Activated CD8-positive, alpha-beta memory T cell treated with anti-CD3 and anti-CD28 coated beads for 4 hours (primary cell): ENCODE measurements at regions not wholly inside any gene's neighbourhood (a gene's known extent, or its start where the extent isn't known, plus 50 kb on each side); places are given as distances from the start of the nearest gene placed in this dataset.
"Not testable (repeated sequence)": the region's sequence is repeated elsewhere in the genome, so short reads cannot be mapped to it uniquely, and the experiment has no call there.

Experiments
- DNase-seq, 2 donors: peaks; one replicate each; pipeline ENCODE4 v3.0.0-alpha.2; 2020; ENCODE audit warnings: low read depth in 2 of 2

DNA sequence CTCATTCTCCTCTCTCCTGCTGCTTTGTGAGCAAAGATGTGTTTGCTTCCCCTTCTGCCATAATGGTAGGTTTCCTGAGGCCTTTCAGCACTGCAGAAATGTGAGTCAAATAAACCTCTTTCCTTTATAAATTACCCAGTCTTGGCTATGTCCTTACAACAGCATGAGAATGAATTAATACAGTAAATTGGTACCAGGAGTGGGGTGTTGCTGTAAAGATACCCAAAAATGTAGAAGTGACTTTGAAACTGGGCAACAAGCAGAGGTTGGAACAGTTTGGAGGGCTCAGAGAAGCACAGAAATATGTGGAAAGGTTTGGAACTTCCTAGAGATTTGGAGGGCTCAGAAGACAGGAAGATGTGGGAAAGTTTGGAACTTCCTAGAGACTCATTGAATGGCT is 388.7 kb upstream of the GHITM start:
- DNase-seq = no peak

DNA sequence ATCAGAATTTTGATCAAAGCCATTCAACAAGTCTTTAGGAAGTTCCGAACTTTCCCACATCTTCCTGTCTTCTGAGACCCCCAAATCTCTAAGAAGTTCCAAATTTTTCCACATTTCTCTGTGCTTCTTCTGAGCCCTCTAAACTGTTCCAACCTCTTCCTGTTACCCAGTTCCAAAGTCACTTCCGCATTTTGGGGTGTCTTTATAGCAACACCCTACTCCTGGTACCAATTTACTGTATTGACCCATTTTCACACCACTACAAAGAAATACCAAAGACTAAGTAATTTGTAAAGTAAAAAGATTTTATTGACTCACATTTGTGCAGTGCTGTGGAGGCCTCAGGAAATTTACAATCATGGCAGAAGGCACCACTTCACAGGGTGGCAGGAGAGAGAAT is 385.8 kb upstream of the GHITM start:
- DNase-seq = no peak

DNA sequence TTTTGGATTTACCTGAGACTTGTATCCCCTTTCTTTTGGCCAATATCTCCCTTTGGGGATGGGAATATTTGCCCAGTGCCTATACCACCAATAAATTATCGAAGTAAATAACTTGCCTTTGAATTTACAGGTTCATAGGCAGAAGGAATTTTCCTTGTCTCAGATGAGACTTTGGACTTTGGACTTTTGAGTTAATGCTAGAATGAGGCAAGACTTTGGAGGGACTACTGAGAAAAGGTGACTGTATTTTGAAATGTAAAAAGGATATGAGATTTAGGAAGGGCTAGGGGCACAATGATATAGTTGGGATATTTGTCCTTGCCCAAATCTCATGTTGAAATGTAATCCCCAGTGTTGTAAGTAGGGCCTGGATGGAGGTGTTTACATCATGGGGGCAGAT is 384.5 kb upstream of the GHITM start:
- no peak for DNase-seq

DNA sequence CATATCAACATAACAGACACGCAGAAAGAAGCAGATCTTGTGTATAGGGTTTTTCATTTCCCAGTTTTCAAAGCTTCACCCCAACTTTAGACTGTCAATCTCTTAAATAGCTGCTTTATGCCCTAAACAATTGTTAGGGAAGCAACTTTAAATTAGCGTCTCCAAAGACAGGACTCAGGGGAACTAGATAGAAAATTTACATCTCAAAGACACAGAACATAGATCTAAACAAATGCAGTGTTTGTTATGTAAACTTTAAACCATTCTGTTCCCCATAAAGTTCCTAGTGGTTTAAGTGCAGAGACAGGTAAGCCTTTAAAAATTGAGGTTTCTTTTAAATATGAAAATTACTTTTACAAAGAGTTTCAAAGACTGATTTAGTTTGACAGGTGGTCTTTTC is 379.2 kb upstream of the GHITM start:
- DNase-seq = no peak

DNA sequence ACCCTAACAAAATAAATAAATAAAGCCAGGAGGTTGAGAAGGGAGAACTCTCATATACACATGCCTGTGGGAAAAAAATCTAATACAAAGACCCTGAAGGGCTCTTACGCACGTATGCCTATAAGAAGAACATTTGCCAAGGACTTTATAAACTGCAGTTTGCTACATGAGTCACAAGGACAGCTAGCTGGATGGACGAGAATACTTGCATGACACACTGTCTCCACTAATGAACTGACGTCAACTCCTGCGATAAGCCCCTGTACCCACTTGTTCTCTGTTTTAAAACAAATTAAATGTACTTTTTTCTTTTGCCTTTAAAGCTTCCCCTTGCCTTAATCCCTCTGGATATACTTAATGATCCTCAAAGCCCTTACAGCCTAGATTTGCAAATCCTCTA is 374.6 kb upstream of the GHITM start:
- no peak for DNase-seq

DNA sequence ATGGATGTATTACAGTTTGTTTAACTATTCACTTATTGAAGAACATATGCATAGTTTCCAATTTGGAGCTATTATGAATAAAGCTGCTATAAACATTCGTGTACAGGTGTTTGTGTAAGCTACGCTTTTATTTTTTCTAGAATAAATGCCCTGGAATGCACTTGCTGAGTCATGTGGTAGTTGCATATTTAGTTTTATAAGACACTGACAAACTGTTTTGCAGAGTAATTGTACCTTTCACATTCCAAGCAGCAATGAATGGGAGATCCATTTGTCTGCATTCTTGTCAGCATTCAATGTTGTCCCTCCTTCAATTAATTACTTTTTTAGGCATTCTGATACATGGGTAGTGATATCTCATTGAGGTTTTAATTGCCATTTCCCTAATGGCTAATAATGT is 373.6 kb upstream of the GHITM start:
- no peak for DNase-seq

DNA sequence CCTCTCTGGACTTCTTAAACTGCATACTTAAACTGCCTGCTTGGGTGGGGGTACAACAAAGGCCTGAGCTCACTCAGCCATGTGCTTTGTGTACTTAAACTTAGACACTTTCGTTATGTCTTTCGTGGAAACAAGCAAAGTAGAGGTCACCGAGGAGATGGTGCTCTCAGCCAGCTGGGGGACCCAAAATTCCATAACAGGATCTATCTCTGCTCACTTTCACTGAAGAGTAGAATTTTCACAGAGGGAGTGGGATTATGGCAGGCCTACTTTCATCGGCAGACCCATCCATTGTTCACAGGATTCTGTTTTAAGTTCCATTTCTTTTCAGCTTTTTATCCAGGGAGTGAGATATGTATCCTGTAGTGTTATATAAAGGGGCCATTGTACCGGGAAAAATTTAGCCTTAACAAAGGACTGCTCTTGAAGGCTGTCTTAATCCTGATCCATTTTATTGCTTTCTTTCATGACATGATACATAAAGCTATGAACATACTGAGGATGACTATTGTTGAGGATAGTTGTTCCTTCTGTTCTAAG is 370.0 kb upstream of the GHITM start:
- DNase-seq = no peak

DNA sequence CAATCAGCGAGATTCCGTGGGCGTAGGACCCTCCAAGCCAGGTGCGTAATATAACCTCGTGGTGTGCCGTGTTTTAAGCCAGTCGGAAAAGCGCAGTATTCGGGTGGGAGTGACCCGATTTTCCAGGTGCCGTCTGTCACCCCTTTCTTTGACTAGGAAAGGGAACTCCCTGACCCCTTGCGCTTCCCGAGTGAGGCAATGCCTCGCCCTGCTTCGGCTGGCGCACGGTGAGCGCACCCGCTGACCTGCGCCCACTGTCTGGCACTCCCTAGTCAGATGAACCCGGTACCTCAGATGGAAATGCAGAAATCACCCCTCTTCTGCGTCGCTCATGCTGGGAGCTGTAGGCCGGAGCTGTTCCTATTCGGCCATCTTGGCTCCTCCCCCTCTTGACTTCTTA is 352.6 kb upstream of the GHITM start:
- not testable (repeated sequence) for DNase-seq

DNA sequence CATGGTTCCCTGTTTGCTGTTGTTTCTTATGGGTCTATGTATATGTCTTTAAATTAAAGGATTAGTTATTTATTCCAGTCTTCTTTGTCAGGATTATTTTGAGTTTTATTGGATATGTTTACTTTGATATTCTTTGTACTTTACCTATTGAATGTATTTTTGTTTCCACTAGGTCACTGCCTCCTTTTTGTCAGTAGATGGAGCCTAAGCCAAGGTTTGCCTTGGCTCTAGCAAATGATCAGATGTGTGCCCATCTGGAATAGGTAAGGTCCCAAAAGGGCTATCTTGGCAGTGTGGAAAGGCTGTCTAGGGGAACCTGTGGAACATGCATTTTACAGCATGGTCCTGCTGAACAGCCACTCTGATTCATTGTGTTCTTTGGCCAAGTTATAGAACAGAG is 337.3 kb upstream of the GHITM start:
- DNase-seq = no peak

DNA sequence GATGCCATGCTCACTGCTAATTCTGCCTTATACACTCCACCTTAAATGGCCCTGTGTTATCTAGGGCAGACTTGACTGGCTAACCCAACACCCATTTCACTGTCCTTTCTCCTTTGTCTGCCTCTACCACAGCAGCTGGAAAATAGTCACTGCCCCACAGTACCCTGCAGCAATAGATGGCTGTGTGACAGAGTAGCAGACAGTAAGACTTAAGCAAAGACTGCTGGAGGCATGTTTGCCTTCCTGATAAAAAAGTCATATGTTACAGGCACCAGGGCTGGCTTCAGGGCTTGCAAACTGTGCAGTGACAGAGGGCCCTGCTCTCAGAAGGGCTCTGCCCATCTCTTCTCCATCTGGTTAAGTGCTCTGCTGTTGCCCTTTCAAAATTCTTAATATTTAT is 332.6 kb upstream of the GHITM start:
- no peak for DNase-seq

DNA sequence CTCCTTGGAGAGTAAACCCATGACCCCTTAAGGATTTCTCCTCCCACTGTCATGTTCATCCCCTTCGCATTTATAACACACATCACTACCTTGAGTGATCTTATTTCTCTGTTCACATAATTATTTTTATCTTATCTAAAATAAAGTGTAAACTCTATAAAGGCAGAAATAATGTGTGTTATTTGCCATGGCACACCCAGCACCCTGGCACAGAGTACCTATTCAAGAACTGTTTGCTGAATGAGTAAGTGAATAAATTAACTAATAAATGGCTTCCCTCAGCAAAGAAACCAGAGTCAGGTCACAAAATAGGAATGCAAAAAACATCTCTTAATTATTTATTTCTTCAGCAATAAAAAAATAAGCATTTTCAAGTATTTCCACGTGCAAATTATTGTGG is 330.3 kb upstream of the GHITM start:
- no peak for DNase-seq

DNA sequence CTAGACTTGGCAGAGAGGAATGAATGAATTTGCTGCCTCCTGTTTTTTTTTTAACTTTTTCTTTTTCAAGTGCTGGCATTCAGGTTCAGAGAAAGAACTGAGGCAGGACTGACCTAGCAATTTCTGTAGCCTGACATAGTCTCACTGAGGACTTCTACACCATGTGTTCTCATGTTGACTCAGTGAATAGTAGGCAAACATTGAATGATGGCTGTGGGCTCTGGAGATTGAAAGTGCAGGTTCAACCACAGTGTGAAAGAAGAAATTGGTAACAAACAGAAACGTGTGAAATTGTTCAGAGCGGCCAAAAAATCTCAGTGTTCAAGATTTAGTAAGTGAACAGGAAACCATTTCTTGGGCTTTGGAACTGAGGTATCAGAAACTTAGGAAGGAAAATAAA is 322.4 kb upstream of the GHITM start:
- no peak for DNase-seq

DNA sequence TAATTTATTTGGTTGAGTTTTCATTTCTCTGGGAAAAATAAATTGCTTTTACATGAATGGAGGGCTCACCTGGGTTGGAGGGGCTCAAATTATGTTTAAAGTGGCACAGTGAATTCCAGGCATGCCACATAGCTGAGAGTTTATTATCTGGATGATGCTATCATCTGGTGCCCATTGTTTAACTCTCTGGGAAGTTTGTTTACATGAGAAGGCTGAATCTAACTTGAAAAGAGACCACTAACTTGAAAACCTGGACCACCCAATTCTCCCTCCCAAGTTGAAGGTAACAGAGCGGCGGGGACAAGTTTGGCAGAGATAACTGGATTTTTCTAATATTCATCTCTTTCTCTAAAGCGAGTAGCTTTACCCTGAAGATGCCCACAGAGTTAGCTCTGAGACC is 321.5 kb upstream of the GHITM start:
- DNase-seq = no peak

DNA sequence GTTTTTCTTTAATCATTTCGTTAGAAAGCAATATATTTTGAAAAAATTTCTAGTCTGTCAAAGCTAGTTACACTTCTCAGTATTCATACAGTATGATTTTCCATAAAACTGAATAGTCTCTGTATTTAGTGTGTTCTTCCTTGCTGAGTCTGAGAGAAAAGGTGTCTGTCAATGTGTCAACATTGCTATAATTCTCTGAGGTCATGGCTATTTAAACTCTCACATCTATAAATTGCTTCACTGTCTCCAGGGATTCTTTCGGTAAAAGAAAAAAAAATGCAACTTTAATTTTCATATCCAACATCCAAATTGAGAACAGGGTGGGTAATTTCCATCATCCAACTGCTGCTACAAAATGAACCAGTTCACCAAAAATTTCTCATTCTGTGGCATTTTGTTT is 319.7 kb upstream of the GHITM start:
- no peak for DNase-seq

DNA sequence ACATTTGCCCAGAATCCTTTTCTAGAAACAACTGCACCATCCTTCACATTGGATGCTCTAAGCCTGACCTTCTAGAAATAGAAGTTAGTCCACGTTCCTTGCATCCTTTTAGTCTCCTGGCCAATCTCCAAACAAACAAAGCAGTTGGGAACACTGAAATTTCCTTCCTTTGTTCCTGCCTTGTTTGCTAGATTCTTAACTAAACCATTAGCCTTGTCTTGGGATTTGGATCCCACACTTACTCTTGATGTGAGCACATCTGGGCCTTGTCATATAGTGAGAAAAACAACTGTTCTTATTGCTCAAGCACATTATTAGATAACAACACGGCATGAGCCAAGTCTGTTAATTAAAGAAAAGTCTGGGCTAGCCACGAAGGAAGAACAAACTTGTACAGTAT is 319.3 kb upstream of the GHITM start:
- no peak for DNase-seq

DNA sequence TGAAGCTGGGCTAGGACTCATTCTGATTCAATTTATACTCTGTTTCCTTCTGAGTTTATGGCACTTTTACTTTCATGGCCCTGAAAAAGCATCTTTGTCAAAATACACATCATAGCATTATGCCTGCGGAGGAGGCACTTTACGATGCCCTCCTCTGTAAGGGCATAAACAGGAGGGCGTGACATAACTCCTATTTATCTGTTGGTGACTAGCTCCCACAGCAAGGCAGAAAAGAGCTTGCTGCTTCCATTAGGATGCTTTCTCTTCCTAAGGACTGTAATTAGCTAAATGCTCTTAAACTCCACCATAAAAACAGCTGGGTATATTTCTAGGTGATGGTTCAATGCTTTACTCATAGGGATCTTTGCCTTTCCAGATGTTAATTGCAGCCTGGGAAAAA is 315.2 kb upstream of the GHITM start:
- no peak for DNase-seq

DNA sequence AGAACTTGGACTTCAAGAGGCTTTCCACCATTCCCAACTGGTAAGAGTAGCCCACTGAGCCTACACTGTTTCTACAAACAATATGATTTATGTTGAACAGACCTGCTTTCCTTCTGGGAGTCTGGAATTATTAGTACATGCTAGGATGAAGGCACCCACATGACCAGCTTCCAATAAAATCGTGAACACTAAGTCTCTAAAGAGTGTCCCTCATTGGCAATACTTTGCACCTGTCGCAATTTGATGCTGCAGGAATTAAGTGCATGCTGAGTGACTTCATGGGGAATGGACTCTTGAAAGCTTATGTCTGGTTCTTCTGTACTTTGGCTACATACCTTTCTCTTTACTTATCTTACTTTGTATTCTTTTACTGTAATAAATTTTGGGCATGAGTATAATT is 305.2 kb upstream of the GHITM start:
- no peak for DNase-seq

DNA sequence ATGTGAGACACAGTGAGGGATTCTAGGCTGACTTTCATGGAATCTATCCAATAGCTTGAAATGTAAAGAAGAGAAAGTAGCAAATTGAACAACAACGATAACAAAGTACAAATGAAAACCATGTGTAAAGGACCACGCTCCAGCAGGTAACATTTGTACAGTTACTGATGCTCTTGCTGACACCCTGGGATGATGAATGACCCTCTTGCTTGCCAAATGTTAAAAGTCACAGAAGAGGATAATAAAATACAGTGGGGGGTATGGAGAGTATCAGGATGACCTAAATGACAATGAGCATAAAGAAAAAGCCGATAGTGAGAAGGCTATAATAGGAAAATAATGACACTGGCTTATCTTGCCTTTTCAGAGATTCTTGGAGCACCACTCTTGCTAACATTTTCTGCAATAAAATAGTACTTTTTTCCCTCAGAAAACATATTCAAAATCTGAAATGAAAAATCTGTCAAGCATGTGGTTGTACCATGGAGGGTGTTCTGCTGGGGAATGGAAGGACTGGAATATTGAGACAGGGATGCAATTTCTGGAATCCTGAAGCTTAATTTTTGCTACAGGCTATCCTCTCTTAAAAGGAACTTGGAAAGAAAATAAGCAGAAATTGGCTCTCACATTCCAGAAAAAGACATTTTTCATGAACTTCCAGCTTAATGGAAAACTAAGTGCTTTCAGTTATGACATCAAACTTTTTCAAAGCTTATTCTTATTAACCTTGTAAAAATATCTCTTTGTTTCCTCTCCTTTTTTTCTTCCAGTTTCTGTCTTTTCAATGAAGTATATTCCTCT is 303.2 kb upstream of the GHITM start:
- DNase-seq = no peak

DNA sequence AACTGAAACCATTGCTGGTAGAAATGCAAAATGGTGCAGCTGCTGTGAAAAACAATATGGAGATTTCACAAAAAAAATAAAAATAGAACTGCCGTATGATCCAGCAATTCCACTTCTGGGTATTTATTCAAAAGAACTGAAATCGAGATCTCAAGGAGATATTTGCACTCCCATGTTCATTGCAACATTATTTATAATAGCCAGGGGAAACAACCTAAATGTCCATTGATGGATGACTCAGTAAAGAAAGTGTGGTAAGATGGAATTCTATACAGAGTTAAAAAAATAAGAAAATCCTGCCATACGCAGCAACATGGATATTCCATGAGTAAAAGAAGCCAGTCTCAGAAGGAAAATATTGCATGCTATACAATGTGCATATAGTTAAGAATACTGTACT is 290.6 kb upstream of the GHITM start:
- no peak for DNase-seq

DNA sequence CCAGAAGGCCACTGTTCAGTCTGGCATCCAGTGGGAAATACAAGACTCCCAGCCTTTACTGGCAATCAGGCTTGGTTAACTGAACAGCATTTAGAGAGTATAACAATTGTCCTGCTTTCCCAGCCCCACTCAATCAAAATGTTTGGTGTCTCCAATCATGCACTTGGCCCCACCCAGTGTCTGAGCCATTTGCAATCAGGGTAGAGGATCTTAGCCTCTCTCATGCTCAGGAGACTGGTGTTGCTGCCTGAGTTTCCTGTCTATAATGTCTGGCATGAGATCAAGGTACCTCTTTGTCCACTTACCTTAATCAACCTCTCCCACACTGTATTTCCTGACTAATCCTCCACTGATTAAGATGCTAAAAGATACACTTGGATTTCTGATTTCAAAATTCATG is 290.2 kb upstream of the GHITM start:
- DNase-seq = no peak

DNA sequence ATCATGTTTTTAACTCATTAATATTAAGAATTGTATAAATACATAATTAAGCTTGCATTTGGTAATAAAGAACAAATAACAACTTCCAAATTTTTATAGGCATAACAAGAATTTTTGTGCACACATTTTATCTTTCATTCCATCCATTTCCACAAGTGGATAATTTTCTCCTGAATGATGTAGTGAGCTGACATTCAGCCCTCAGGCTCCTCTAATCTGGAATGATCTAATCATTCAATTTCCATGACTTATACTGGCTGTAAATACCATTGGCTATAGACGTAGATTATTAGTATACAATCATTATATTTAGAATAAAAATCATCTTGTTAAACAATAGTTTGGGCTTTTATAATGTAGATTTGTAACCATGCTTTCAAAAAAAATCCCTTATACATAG is 287.2 kb upstream of the GHITM start:
- no peak for DNase-seq

DNA sequence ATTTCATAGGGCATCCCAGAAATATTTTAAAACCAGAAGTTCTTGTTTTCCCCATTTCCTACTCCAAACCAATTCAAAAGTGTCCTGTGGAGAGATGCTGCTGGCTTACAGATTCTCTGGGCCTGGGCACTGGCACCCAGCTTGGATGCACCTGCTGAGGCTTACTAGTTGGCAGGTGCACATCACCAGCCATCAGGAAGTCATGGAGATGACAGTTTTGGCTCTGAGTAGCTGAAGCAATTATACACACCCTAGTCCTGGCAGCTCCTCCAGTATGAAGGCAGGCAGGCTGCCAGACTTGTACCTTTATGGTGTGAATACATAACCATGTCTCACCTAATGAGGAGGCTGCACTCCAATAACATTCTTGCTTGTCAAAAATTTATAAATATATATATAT is 276.6 kb upstream of the GHITM start:
- no peak for DNase-seq

DNA sequence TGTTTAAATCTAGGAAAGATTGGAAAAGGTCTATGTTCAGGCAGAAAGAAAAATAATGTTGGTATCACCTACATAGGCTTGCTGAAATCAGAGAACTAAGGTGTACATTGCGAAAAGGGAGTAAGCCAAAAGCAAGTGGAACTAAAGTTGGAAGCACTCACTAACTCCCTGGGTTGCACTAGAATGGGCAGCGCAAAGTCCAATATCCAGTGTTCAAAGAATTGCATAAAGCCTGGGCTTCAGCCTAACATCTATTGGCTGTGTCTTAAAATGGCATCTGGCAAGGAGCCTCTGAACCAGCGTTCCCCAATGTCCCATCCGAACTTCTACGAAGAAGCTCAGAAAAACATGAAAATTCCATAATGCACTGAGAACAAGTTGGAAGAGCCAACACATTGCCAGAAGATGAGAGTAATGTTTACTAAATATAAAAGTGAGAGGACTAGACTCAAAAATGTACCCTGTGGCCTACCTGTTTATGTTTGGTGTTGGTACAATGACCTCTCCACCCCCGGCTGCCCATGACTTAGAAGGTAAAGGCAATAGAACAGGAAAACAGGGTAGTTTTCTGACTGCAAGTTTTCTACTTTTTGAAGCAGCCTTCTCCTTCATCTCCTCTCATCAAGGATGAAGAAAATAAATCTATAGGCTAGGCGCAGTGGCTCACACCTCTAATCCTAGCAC is 275.9 kb upstream of the GHITM start:
- DNase-seq = no peak

DNA sequence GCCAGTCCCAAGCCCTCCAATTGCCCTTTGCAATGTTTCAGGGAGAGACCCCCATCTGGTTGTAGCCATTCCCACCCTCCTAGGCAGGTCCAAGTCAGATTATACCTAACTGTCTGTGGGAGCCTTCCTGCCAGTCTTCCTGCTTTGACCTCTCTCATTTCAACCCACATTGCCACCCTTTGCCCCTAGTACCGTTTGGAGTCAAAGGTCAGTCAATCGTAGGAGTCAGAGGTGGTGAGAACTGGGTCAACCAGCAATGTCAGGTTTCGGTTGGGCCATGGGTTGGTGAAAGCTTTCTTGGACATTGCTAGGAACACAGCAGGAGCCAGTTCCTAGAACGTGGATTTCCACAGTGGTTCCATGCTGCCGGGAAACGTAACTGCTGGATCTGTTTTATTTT is 269.4 kb upstream of the GHITM start:
- no peak for DNase-seq
